GM18909 (cell line): ENCODE measurements at regions not wholly inside any gene's neighbourhood (a gene's known extent, or its start where the extent isn't known, plus 50 kb on each side); places are given as distances from the start of the nearest gene placed in this dataset.

ENCODE experiments used
- ATAC-seq: cut with Tn5 transposase; IDR thresholded peaks from one replicate; pipeline ENCODE4 v1.9.1; 2021; ENCODE audit warnings: mild to moderate bottlenecking; ENCODE audit not compliant: unreplicated experiment, poor library complexity

DNA sequence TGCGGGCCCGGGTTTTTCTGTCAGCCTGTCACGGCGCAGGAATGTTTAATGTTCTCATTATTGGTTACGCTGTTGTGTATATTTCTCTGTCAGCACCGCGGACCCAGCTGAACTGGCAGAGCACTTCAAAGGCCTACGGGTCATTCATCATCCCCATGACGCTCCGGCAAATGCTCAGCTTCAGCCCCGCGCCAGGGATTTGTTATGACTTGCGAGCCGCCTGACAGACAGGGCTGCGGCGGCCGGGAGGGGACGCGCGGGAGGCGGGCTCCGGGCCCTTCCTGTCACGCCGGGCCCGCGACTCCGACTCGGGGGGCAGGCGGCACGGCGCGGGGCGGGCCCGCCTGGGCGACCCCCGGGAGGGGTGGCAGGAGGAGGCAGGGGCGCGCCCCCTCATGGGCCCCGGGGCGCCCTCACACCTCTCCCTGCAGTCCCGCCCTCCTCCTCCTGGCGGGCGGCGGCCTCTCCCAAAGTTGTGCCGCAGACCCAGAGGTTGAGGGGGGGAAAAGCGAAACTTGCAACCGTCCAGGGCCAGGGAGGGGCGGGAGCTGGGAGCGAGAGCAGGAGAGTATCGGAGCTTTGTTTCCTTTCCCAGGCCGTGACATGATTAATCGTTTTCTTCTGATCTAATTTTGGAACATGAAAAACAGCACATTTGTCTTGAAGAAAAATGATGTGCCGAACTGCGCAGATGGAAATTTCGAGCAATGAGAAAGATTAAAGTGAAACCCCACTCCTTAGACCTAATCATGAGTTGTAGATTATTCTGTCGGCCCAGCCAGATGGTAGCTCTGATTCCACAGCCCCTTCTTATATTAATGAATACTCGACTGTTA is 59.3 kb upstream of the COMTD1 start:
- peak; percentile 81 for ATAC-seq

DNA sequence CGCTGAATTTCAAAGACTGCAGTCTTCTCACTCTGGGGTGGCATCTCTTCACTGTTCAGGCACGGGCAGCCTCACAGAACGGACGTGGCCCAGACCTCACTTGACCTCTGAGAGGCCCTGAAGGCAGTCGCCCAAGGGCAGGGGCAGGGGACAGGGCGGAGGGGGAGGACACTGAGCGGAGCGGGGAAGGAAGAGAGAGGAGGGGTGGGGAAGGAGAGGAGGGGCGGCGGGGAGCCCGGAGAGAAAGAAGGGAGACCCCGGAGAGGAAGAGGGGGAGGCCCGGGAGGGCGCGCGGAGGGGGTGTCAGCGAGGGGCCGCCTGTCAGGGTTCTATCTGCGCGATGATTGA is 58.7 kb upstream of the COMTD1 start:
- no peak for ATAC-seq

GRCh38 chr10:75294031-75294437 is 58.3 kb upstream of the COMTD1 start:
- ATAC-seq: no peak

DNA sequence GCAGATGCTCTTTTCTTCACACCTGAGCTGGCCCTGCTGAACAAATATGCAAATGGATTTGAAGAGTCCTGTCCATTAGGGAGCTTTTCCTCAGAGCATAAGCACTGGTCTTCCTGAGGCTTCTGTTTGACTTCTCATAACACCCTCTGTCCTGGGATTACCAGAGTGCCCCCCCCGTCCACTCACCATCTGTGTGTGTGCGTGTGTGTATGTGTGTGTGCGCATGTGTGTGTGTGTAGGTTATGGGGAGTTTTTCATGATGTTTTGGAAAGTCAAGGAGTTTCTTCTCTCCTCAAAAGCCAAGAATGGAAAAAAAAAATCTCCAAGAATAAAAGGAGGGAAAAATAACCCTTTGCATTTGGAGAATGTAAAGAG is 57.7 kb upstream of the COMTD1 start:
- no peak for ATAC-seq

DNA sequence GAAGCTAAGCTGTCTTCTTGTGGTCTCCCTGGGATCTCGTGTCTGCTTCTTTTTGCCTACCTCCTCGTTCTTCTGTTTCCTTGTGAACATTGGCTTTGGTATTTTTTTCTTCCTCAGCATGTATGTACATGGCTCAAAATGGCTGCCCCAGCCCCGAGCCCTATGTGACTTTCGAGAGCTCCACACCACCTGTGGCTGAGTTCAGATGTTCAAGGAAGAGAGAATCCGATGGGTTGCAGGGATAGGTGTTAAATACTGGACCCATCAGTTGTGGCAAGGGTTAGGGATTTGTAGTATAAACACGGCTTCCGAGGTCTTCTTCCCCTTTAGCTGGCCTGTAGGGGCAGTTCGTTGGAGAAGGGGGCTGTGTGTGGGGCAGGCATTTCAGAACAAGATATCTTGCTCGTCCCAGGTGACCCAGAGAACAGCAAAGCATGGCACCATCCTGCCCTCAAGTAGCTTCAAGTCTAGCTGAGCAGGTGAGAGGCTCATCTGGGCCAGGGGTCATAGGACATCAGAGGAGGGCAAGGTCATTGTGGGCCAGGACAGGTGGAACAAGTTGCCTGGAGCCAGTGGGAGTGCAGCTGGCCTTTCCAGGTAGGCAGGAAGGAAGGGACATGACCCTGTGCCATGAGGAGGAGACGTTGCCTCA is 57.2 kb upstream of the COMTD1 start:
- no peak for ATAC-seq

DNA sequence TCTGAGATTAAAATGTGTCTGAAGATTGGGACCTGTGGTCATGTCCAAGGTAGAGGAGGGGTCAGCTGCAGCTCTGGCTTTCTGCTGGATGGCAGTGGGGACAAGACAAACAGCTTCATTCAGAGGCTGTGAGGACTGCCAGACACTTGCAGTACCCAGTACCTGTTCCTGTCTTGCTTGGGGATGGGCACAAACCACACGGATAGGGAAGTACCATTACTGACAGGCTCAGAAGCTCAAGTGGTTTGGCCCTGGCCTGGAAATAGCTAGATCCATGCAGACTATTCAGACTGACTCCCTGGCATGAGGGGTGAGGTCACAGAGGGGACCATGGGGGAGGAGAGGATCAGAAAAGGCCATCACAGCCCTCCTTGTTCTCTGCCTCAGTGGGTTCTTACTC is 56.0 kb upstream of the COMTD1 start:
- ATAC-seq: no peak

- ATAC-seq: no peak
Observed at GRCh38 chr10:75288140-75288711, 52.5 kb upstream of the COMTD1 start.

GRCh38 chr10:75287697-75288096 is 51.9 kb upstream of the COMTD1 start:
- ATAC-seq: no peak

GRCh38 chr10:75286901-75287300 is 51.1 kb upstream of the COMTD1 start:
- no peak for ATAC-seq
